NCI-H2196 treated with DMSO at 0.1 percent for 48 hours (cell line): ENCODE measurements at regions not wholly inside any gene's neighbourhood (a gene's known extent, or its start where the extent isn't known, plus 50 kb on each side); places are given as distances from the start of the nearest gene placed in this dataset.
"Not testable (repeated sequence)": the region's sequence is repeated elsewhere in the genome, so short reads cannot be mapped to it uniquely, and the experiment has no call there.

ENCODE experiments used
- DNase-seq: peaks from one replicate; lab custom pipeline; 2025; ENCODE audit not compliant: unreplicated experiment; lab: John Stamatoyannopoulos, UW

- peak; percentile 1 for DNase-seq
Measured at GRCh38 chr15:22665059-22665702, 121.3 kb upstream of the NIPA1 start.

- DNase-seq = not testable (repeated sequence)
Measured at GRCh38 chr15:22665711-22666110, 120.7 kb upstream of the NIPA1 start.

GRCh38 chr15:22684786-22685185, 101.7 kb upstream of the NIPA1 start:
- DNase-seq = not testable (repeated sequence)

GRCh38 chr15:22699881-22700280, 86.6 kb upstream of the NIPA1 start:
- not testable (repeated sequence) for DNase-seq

GRCh38 chr15:22710831-22711341, 75.6 kb upstream of the NIPA1 start:
- DNase-seq = not testable (repeated sequence)

- DNase-seq = not testable (repeated sequence)
Measured at GRCh38 chr15:22713933-22714332, 72.5 kb upstream of the NIPA1 start.

- not testable (repeated sequence) for DNase-seq
Measured at GRCh38 chr15:22714358-22715132, 71.9 kb upstream of the NIPA1 start.

GRCh38 chr15:22715133-22715845, 71.2 kb upstream of the NIPA1 start:
- not testable (repeated sequence) for DNase-seq

- not testable (repeated sequence) for DNase-seq
Measured at GRCh38 chr15:22719980-22720379, 66.5 kb upstream of the NIPA1 start.

GRCh38 chr15:22726104-22726503, 60.3 kb upstream of the NIPA1 start:
- DNase-seq = not testable (repeated sequence)

GRCh38 chr15:22735067-22735466, 51.4 kb upstream of the NIPA1 start:
- DNase-seq = not testable (repeated sequence)

GRCh38 chr15:22735781-22736180, 50.7 kb upstream of the NIPA1 start:
- no peak for DNase-seq

GRCh38 chr15:22736200-22736599, 50.2 kb upstream of the NIPA1 start:
- DNase-seq = not testable (repeated sequence)
